GM12878 (cell line): ENCODE measurements at regions not wholly inside any gene's neighbourhood (a gene's known extent, or its start where the extent isn't known, plus 50 kb on each side); places are given as distances from the start of the nearest gene placed in this dataset.

Experiments used
- ATAC-seq: fragments of 200-7000 bp; cut with Tn5 transposase; 3 replicates; pipeline ENCODE4 v1.9.1; 2020; ENCODE audit warnings: mild to moderate bottlenecking, moderate library complexity
- BruUV-seq: library from RNA; stranded (reverse); fragments of 400-500 nt; replicated peaks from 2 replicates; lab custom pipeline; 2021; lab: Mats Ljungman, UMichigan
- CTCF ChIA-PET: fragments of 300-600 bp; sonication (Branson Sonifier 250); formaldehyde crosslinking; extraction: SDS; loops from one replicate; lab custom pipeline; 2021; ENCODE audit warnings: inconsistent platforms; lab: Yijun Ruan, JAX
- POLR2A ChIA-PET: fragments of 350-600 bp; formaldehyde crosslinking; extraction: SDS; loops from one replicate; lab custom pipeline; 2021; ENCODE audit warnings: inconsistent platforms; lab: Charles Lee
- RAD21 ChIA-PET: fragments of 300-600 bp; sonication (Branson Sonifier 250); formaldehyde crosslinking; loops from one replicate; lab custom pipeline; 2023; ENCODE audit warnings: antibody characterized with exemption; ENCODE audit not compliant: unreplicated experiment; lab: Charles Lee
- SMC1A ChIA-PET: fragments of 300-600 bp; sonication (Branson Sonifier 250); formaldehyde crosslinking; loops from one replicate; lab custom pipeline; 2023; ENCODE audit not compliant: unreplicated experiment, uncharacterized antibody; lab: Charles Lee
- DNase-seq: peaks from one replicate; pipeline ENCODE4 v3.0.0-alpha.2; 2011; ENCODE audit warnings: low read depth, low spot score
- FAIRE-seq: peaks from 3 replicates; lab custom pipeline; 2011; peaks lifted over from hg19 to GRCh38; lab: Jason Lieb, UNC
- H2AFZ ChIP-seq: 2 replicates; pipeline ENCODE4 v1.6.0; 2011; ENCODE audit warnings: low read depth, low read length, control low read depth; ENCODE audit not compliant: control insufficient read depth
- H3K27ac ChIP-seq: 2 replicates; pipeline ENCODE4 v1.5.1; 2011; ENCODE audit warnings: control low read depth; ENCODE audit not compliant: control insufficient read depth, insufficient read depth
- H3K27me3 ChIP-seq, 2 experiments: replicated peaks in 1 of 2; 2 replicates each; pipeline versions ENCODE4 v1.6.0 to v1.6.1; 2011; ENCODE audit warnings: low read length in 1 of 2; ENCODE audit not compliant: control insufficient read depth in 2 of 2, insufficient read depth in 2 of 2
- H3K36me3 ChIP-seq, 2 experiments: 2 replicates each; pipeline ENCODE4 v1.5.1; 2011; ENCODE audit warnings: low read length in 1 of 2; ENCODE audit not compliant: control insufficient read depth in 2 of 2, insufficient read depth in 2 of 2
- H3K4me1 ChIP-seq: 2 replicates; pipeline ENCODE4 v1.6.1; 2011; ENCODE audit warnings: mild to moderate bottlenecking, low read length, moderate library complexity, mixed read lengths; ENCODE audit not compliant: control insufficient read depth, insufficient read depth
- H3K4me2 ChIP-seq: 2 replicates; pipeline ENCODE4 v1.6.0; 2011; ENCODE audit warnings: control low read depth; ENCODE audit not compliant: control insufficient read depth, insufficient read depth
- H3K4me3 ChIP-seq: fragments of 200-600 bp; sonication (generic); 2 replicates; pipeline ENCODE4 v1.5.1; 2016
- H3K79me2 ChIP-seq: 2 replicates; pipeline ENCODE4 v1.6.0; 2011; ENCODE audit warnings: low read length; ENCODE audit not compliant: control insufficient read depth, insufficient read depth
- H3K9ac ChIP-seq: 2 replicates; pipeline ENCODE4 v1.8.0; 2011; ENCODE audit warnings: low read length, control low read depth, mixed read lengths; ENCODE audit not compliant: control insufficient read depth, insufficient read depth
- H3K9me3 ChIP-seq: replicated peaks from 3 replicates; pipeline ENCODE4 v1.5.1; 2011; ENCODE audit warnings: mild to moderate bottlenecking, low read length; ENCODE audit not compliant: control insufficient read depth, insufficient read depth
- H4K20me1 ChIP-seq: 2 replicates; pipeline ENCODE4 v1.6.0; 2011; ENCODE audit not compliant: control insufficient read depth, insufficient read depth
- BMI1 ChIP-seq: fragments of 450-650 bp; IDR thresholded peaks from 2 replicates; pipeline ENCODE4 v1.6.1; 2016; ENCODE audit warnings: mild to moderate bottlenecking, moderate library complexity, borderline replicate concordance
- CBFB ChIP-seq: IDR thresholded peaks from 2 replicates; pipeline ENCODE4 v1.6.1; 2016; ENCODE audit warnings: antibody characterized with exemption, low read depth
- CHD4 ChIP-seq: fragments of 200-600 bp; sonication (generic); IDR thresholded peaks from 2 replicates; pipeline ENCODE4 v1.6.1; 2016; ENCODE audit warnings: mild to moderate bottlenecking
- ETV6 ChIP-seq, 2 experiments: fragments of 450-650 bp in 1 of 2; IDR thresholded peaks in 1 of 2; conservative IDR thresholded peaks in 1 of 2; 2 replicates each; pipeline ENCODE4 v1.6.1; 2014; ENCODE audit warnings: antibody characterized with exemption in 1 of 2, borderline replicate concordance in 1 of 2, low read depth in 1 of 2, mild to moderate bottlenecking in 1 of 2, moderate library complexity in 1 of 2
- FOS ChIP-seq: IDR thresholded peaks from 3 replicates; pipeline ENCODE4 v1.6.1; 2011; ENCODE audit warnings: borderline replicate concordance; ENCODE audit not compliant: insufficient read length; ENCODE audit errors: extremely low read depth
- HSF1 ChIP-seq: fragments of 150-350 bp; IDR thresholded peaks from 2 replicates; pipeline ENCODE4 v1.6.1; 2014; ENCODE audit warnings: mild to moderate bottlenecking, low read depth, low read length
- MXI1 ChIP-seq: fragments of 150-350 bp; IDR thresholded peaks from 2 replicates; pipeline ENCODE4 v1.6.1; 2011; ENCODE audit warnings: low read depth, mild to moderate bottlenecking, inconsistent platforms, low read length, improper control_type of control experiment
- NR2F1 ChIP-seq: fragments of 450-650 bp; conservative IDR thresholded peaks from 2 replicates; pipeline ENCODE4 v1.6.1; 2017; ENCODE audit warnings: mild to moderate bottlenecking
- POLR2A ChIP-seq: IDR thresholded peaks from 2 replicates; pipeline ENCODE4 v1.6.1; 2011; ENCODE audit warnings: low read depth, mild to moderate bottlenecking, low read length
- POU2F2 ChIP-seq: IDR thresholded peaks from 3 replicates; pipeline ENCODE4 v1.6.1; 2011; ENCODE audit warnings: low read depth, mild to moderate bottlenecking, low read length, borderline replicate concordance
- SMC3 ChIP-seq: IDR thresholded peaks from 2 replicates; pipeline ENCODE4 v1.6.1; 2011; ENCODE audit warnings: low read length, improper control_type of control experiment, borderline replicate concordance
- STAT3 ChIP-seq: IDR thresholded peaks from 2 replicates; pipeline ENCODE4 v1.6.1; 2011; ENCODE audit warnings: low read depth, low read length, improper control_type of control experiment
- USF1 ChIP-seq: IDR thresholded peaks from 2 replicates; pipeline ENCODE4 v1.6.1; 2011; ENCODE audit warnings: borderline replicate concordance, low read depth, mild to moderate bottlenecking, moderate library complexity, mixed read lengths, low read length; ENCODE audit not compliant: insufficient read depth; ENCODE audit errors: extremely low read length
- ZZZ3 ChIP-seq: IDR thresholded peaks from 2 replicates; pipeline ENCODE4 v1.6.1; 2011; ENCODE audit warnings: low read depth; ENCODE audit not compliant: control insufficient read depth, insufficient read length
- WGBS: methylation state at CpG from one replicate; pipeline ENCODE4 v1.1.6; 2016; ENCODE audit warnings: low lambda C conversion rate; ENCODE audit not compliant: insufficient replicate concordance, insufficient coverage; ENCODE audit errors: missing lambda C conversion rate; 5-methylcytosine and 5-hydroxymethylcytosine counted together
- in situ Hi-C: fragments of 300-500 bp; cut with MboI; formaldehyde crosslinking; loops from 9 replicates; pipeline ENCODE4 v1.14.3; 2018; ENCODE audit warnings: mixed read lengths
- intact Hi-C: fragments of 100-400 bp; cut with micrococcal nuclease; formaldehyde crosslinking; loops from one replicate; pipeline ENCODE4 v1.14.2; 2022; ENCODE audit not compliant: unreplicated experiment

GRCh38 chr15:69978603-69979002 is 119.1 kb downstream of the TLE3 start:
- Histone ChIP-seq H3K27me3 (no peaks in the 10 kb centered on the region; a peak in 1 of 4 replicates), H3K79me2 (no peaks in the 10 kb centered on the region), H2AFZ (no peak overlapping the region), H3K9ac (no peak overlapping the region), H3K4me1 (peaks cover 38% of the 10 kb centered on the region), H3K4me2 (peak overlapping the region; percentile 73; the same call in 1 of the 2 replicates), H3K9me3 (no peaks in the 10 kb centered on the region), H3K4me3 (no peak overlapping the region), H4K20me1 (no peaks in the 10 kb centered on the region), H3K36me3 (no peaks in the 10 kb centered on the region), H3K27ac (no peak overlapping the region)
- ChIA-PET SMC1A (interaction anchor here (1.4 kb wide), 1 partner anchor 121 kb away, joined by 4 read pairs; no protein-coding TSS in a partner anchor), POLR2A (no interaction called here), RAD21 (interaction anchor here (1.1 to 1.5 kb wide), 4 partner anchors 30 to 126 kb away, joined by 3 to 15 read pairs (median 4); partner anchors contain the start of gene TLE3), CTCF (interaction anchor here (1.0 to 1.5 kb wide), 2 partner anchors 36 to 118 kb away, joined by 3 to 23 read pairs; partner anchors contain the start of gene TLE3)
- intact Hi-C loops, result loop anchor here (1.0 to 10.0 kb wide), 4 partner anchors 59 to 510 kb away; partner anchors contain the start of gene TLE3
- 70% methylated on average over 7 of the region's 7 CpGs for WGBS
- FAIRE-seq, result no peak
- DNase-seq, result no peak
- ATAC-seq, result no peak
- peak; percentile 19 for TF ChIP-seq USF1
- no peak for TF ChIP-seq FOS
- in situ Hi-C loops, result no loop called here
- BruUV-seq, result no TSS peak

GRCh38 chr15:69979262-69979661 is 118.5 kb downstream of the TLE3 start:
- no peaks in the 10 kb centered on the region; a peak in 1 of 4 replicates for H3K27me3 ChIP-seq
- intact Hi-C loops (loop anchor here (1.0 to 10.0 kb wide), 4 partner anchors 58 to 510 kb away; partner anchors contain the start of gene TLE3), in situ Hi-C loops (no loop called here)
- peak overlapping the region; percentile 49 for H3K27ac ChIP-seq
- H3K4me2 ChIP-seq, result peak overlapping the region; percentile 73
- H4K20me1 ChIP-seq, result no peaks in the 10 kb centered on the region
- no peak overlapping the region for H3K4me3 ChIP-seq
- ChIA-PET SMC1A (interaction anchor here (0.6 to 3.1 kb wide), 18 partner anchors 16 to 488 kb away, joined by 3 to 12 read pairs (median 3); partner anchors contain the start of gene TLE3), POLR2A (no interaction called here), RAD21 (interaction anchor here (0.7 to 1.5 kb wide), 11 partner anchors 18 to 488 kb away, joined by 3 to 15 read pairs (median 3); partner anchors contain the start of gene TLE3), CTCF (interaction anchor here (0.5 to 1.5 kb wide), 10 partner anchors 17 to 485 kb away, joined by 3 to 23 read pairs (median 4); partner anchors contain the start of gene TLE3)
- H3K79me2 ChIP-seq, result no peaks in the 10 kb centered on the region
- FAIRE-seq, result peak; percentile 69
- no peaks in the 10 kb centered on the region for H3K9me3 ChIP-seq
- peaks cover 38% of the 10 kb centered on the region for H3K4me1 ChIP-seq
- ATAC-seq, result peak; percentile 91
- BruUV-seq, result no TSS peak
- no peak for DNase-seq
- H3K9ac ChIP-seq, result no peak overlapping the region
- 3% methylated on average over 5 of the region's 5 CpGs for WGBS
- H2AFZ ChIP-seq, result no peak overlapping the region
- H3K36me3 ChIP-seq, result no peaks in the 10 kb centered on the region
- TF ChIP-seq NR2F1 (peak; percentile 55), SMC3 (peak; percentile 79), BMI1 (no peak), CHD4 (no peak), CBFB (no peak), ETV6 (conservative IDR thresholded peaks at IDR 0.05 in 1 of 2, IDR thresholded peaks at IDR 0.05 in 1 of 2; ENCODE audit: borderline replicate concordance in 1 of 2, low read depth in 1 of 2) (no peak), POU2F2 (peak; percentile 90; the same call in 2 of the 3 replicates), POLR2A (no peak), MXI1 (no peak), ZZZ3 (no peak), HSF1 (no peak), STAT3 (no peak)
